Neural progenitor cell (in vitro differentiated cells): ENCODE measurements at regions not wholly inside any gene's neighbourhood (a gene's known extent, or its start where the extent isn't known, plus 50 kb on each side); places are given as distances from the start of the nearest gene placed in this dataset.
"Not testable (repeated sequence)": the region's sequence is repeated elsewhere in the genome, so short reads cannot be mapped to it uniquely, and the experiment has no call there.

Experiments used
- DNase-seq: peaks from one replicate; pipeline ENCODE4 v3.0.0-alpha.2; 2016; ENCODE audit warnings: low spot score
- H2AFZ ChIP-seq: fragments of 200-600 bp; sonication (generic); replicated peaks from 2 replicates; pipeline ENCODE4 v1.6.1; 2016; ENCODE audit warnings: antibody characterized with exemption
- H3F3A ChIP-seq: fragments of 200-600 bp; sonication (generic); 2 replicates; pipeline ENCODE4 v1.6.1; 2016; ENCODE audit warnings: antibody characterized with exemption, low read depth
- H3K27ac ChIP-seq: fragments of 200-600 bp; sonication (generic); 2 replicates; pipeline ENCODE4 v1.5.1; 2016; ENCODE audit warnings: mild to moderate bottlenecking
- H3K27me3 ChIP-seq: fragments of 200-600 bp; sonication (generic); 2 replicates; pipeline ENCODE4 v1.6.1; 2016; ENCODE audit warnings: mild to moderate bottlenecking, moderate library complexity
- H3K36me3 ChIP-seq: fragments of 200-600 bp; sonication (generic); 2 replicates; pipeline ENCODE4 v1.5.1; 2016
- H3K4me1 ChIP-seq: fragments of 200-600 bp; sonication (generic); 2 replicates; pipeline ENCODE4 v1.6.1; 2016; ENCODE audit warnings: mixed run types
- H3K4me2 ChIP-seq: fragments of 200-600 bp; sonication (generic); 2 replicates; pipeline ENCODE4 v1.6.1; 2016
- H3K4me3 ChIP-seq: fragments of 200-600 bp; sonication (generic); 2 replicates; pipeline ENCODE4 v1.5.1; 2016
- H3K79me2 ChIP-seq: fragments of 200-600 bp; sonication (generic); 2 replicates; pipeline ENCODE4 v1.6.1; 2016; ENCODE audit warnings: low read depth
- H3K9ac ChIP-seq: fragments of 200-600 bp; sonication (generic); 2 replicates; pipeline ENCODE4 v1.6.1; 2016
- H3K9me3 ChIP-seq: fragments of 200-600 bp; sonication (generic); 2 replicates; pipeline ENCODE4 v1.5.1; 2016; ENCODE audit warnings: low read depth
- H4K20me1 ChIP-seq: fragments of 200-600 bp; sonication (generic); 2 replicates; pipeline ENCODE4 v1.6.1; 2016; ENCODE audit warnings: low read depth
- H3K27ac Mint-ChIP-seq: 3 replicates; pipeline ENCODE4 v1.8.0; 2021; ENCODE audit warnings: mixed read lengths
- H3K27me3 Mint-ChIP-seq: 2 replicates; pipeline ENCODE4 v1.8.0; 2022; ENCODE audit warnings: low read depth, mild to moderate bottlenecking, inconsistent platforms, moderate library complexity, mixed read lengths; ENCODE audit not compliant: insufficient read depth
- H3K36me3 Mint-ChIP-seq: 3 replicates; pipeline ENCODE4 v1.8.0; 2021; ENCODE audit warnings: mixed read lengths
- H3K4me1 Mint-ChIP-seq: 3 replicates; pipeline ENCODE4 v1.8.0; 2021; ENCODE audit warnings: mixed read lengths
- H3K4me3 Mint-ChIP-seq: 3 replicates; pipeline ENCODE4 v1.8.0; 2021; ENCODE audit warnings: mild to moderate bottlenecking, moderate library complexity, mixed read lengths
- H3K9me3 Mint-ChIP-seq: 3 replicates; pipeline ENCODE4 v1.8.0; 2020; ENCODE audit warnings: mixed read lengths
- CTCF ChIP-seq: fragments of 200-600 bp; sonication (generic); IDR thresholded peaks from 2 replicates; pipeline ENCODE4 v1.5.1; 2017; ENCODE audit warnings: antibody characterized with exemption, mild to moderate bottlenecking
- EZH2 ChIP-seq: fragments of 200-600 bp; sonication (generic); IDR thresholded peaks from 2 replicates; pipeline ENCODE4 v1.6.1; 2017; ENCODE audit warnings: antibody characterized with exemption, mild to moderate bottlenecking, moderate library complexity
- EZH2phosphoT487 ChIP-seq: fragments of 200-600 bp; sonication (generic); IDR thresholded peaks from 2 replicates; pipeline ENCODE4 v1.6.1; 2017; ENCODE audit warnings: antibody characterized with exemption

- TF ChIP-seq CTCF = no peak
- no peak for TF ChIP-seq EZH2phosphoT487
- TF ChIP-seq EZH2 = no peak
- H3K9me3 Mint-ChIP-seq = no peaks in the 10 kb centered on the region
- Histone ChIP-seq H3K9me3 (no peaks in the 10 kb centered on the region), H3F3A (no peaks in the 10 kb centered on the region), H3K27me3 (no peaks in the 10 kb centered on the region), H4K20me1 (no peaks in the 10 kb centered on the region), H3K4me3 (no peak overlapping the region), H3K9ac (no peak overlapping the region), H2AFZ (no peak overlapping the region), H3K27ac (no peak overlapping the region), H3K4me2 (no peak overlapping the region), H3K4me1 (no peaks in the 10 kb centered on the region), H3K79me2 (no peaks in the 10 kb centered on the region), H3K36me3 (no peaks in the 10 kb centered on the region)
- no peaks in the 10 kb centered on the region for H3K36me3 Mint-ChIP-seq
- no peak for DNase-seq
- no peak overlapping the region for H3K27ac Mint-ChIP-seq
- no peak overlapping the region for H3K4me3 Mint-ChIP-seq
- peaks cover under 1% of the 10 kb centered on the region for H3K4me1 Mint-ChIP-seq
- no peaks in the 10 kb centered on the region for H3K27me3 Mint-ChIP-seq
Measured at GRCh38 chr1:188827400-188827799, 1650.3 kb downstream of the BRINP3 start.

GRCh38 chr1:188841111-188841696 is 1636.5 kb downstream of the BRINP3 start:
- not testable (repeated sequence) for H3K27me3 ChIP-seq, H3K4me1 ChIP-seq, H3K9ac ChIP-seq, H3K4me3 ChIP-seq, H3K27ac ChIP-seq, H3K27ac Mint-ChIP-seq, DNase-seq, H3K79me2 ChIP-seq, H3K36me3 Mint-ChIP-seq, H3K4me2 ChIP-seq, H3K36me3 ChIP-seq, H3K27me3 Mint-ChIP-seq, H4K20me1 ChIP-seq, H3F3A ChIP-seq, H3K9me3 ChIP-seq, H3K4me3 Mint-ChIP-seq, H2AFZ ChIP-seq, H3K4me1 Mint-ChIP-seq, H3K9me3 Mint-ChIP-seq

- no peaks in the 10 kb centered on the region for H3K4me1 Mint-ChIP-seq
- DNase-seq = no peak
- no peak overlapping the region for H2AFZ ChIP-seq
Measured at GRCh38 chr1:188846468-188846867, 1631.2 kb downstream of the BRINP3 start.

More at GRCh38 chr1:188846468-188846867, 1631.2 kb downstream of the BRINP3 start:
- Histone ChIP-seq H3K9ac (no peak overlapping the region), H3K9me3 (no peaks in the 10 kb centered on the region), H4K20me1 (no peaks in the 10 kb centered on the region), H3F3A (no peaks in the 10 kb centered on the region), H3K27ac (no peak overlapping the region), H3K4me3 (no peak overlapping the region), H3K4me2 (no peak overlapping the region), H3K36me3 (no peaks in the 10 kb centered on the region), H3K27me3 (no peaks in the 10 kb centered on the region), H3K4me1 (no peaks in the 10 kb centered on the region), H3K79me2 (no peaks in the 10 kb centered on the region)
- no peaks in the 10 kb centered on the region for H3K36me3 Mint-ChIP-seq
- TF ChIP-seq CTCF (no peak), EZH2phosphoT487 (no peak), EZH2 (no peak)
- H3K4me3 Mint-ChIP-seq = no peak overlapping the region
- no peaks in the 10 kb centered on the region for H3K9me3 Mint-ChIP-seq
- no peaks in the 10 kb centered on the region for H3K27me3 Mint-ChIP-seq
- H3K27ac Mint-ChIP-seq = no peak overlapping the region
